ENCODE measurements at regions not wholly inside any gene's neighbourhood (a gene's known extent, or its start where the extent isn't known, plus 50 kb on each side); places are given as distances from the start of the nearest gene placed in this dataset.

DNA sequence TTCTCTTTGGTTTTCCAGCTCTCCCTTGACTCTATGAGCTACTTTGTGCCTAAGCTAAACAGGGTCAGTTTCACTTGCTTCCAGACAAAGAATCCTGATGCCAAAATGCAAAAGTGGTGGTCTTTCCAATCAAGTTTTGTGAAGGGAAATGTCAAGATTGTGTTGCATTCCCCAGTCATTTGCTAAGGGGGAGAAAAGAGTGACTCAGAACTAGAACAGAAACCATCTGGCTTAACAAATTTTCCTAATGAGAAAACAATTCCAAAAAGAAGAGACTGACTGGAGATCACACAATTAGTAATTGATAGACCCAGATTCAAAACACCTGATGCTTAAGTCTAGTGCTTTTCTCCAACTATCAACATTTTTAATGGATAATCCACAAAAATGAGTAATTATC lies 235.1 kb upstream of the DIO2 start:
- DNase-seq (ENCODE audit: low spot score) (no peak), FAIRE-seq (no peak)

DNA sequence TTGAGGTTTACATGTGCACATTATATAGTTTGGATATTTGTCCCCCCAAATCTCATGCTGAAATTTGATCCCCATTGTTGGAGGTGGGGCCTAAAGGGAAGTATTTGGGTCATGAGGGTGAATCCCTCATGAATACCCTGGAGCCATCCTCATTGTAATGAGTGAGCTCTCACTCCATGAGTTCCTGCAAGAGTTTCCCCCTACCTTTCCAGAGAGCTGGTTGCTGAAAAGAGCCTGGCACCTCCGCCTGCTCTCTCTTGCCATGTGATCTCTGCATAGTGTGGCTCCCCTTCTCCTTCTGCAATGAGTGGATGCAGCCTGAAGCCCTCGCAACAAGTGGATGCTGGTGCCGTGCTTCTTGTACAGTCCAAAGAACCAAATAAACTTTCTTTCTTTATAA lies 234.3 kb upstream of the DIO2 start:
- FAIRE-seq (no peak), DNase-seq (ENCODE audit: low spot score) (no peak)

DNA sequence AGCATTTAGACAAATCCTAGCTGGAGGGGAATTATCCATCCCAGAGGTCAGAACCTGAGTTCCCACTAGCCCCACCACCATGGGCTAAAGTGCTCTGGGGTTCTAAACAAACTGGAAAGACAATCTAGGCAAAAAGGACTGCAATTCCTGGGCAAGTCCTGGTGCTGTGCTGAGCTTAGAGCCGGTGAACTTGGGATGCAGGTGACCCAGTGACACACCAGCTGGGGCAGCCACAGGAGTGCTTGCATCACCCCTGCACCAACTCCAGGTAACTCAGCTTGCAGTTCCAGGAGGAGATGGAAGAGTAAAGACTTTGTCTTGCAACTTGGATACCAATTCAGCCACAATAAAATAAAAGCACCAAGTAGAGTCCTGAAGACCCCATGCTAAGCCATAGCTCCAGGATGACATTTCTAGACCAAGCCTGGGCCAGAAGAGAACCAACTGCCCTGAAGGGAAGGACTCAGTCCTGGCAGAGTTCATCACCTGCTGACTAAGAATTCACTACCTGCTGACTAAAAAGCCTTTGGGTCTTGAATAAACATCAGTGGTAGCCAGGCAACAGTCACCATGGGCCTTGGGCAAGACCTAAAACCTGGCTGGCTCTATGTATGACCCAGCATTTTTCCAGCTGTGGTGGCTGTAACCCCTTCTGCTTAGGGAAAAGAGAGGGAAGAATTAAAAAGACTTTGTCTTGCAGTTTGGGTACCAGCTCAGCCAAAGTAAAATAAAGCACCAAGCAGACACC lies 223.4 kb upstream of the DIO2 start:
- FAIRE-seq: no peak
- no peak for DNase-seq (ENCODE audit: low spot score)

DNA sequence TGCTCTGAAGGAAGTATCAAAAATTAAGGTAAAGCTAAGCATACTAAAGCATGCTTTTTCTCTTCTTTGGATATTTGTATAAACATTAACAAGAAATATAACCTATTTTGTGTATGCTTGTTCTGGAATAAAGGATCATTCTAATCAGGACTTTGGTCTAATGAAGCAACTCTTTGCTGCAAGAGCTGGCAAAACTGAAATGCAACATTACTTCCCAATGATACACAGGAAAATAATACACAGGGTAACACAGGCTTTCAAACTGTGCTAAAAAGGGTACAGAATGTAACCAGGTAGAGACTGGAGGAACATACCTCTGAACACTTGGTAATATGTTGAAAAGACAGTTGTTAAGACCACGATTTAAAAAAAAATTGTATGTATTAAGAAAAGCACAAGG lies 222.5 kb upstream of the DIO2 start:
- DNase-seq (ENCODE audit: low spot score) (no peak), FAIRE-seq (no peak)

DNA sequence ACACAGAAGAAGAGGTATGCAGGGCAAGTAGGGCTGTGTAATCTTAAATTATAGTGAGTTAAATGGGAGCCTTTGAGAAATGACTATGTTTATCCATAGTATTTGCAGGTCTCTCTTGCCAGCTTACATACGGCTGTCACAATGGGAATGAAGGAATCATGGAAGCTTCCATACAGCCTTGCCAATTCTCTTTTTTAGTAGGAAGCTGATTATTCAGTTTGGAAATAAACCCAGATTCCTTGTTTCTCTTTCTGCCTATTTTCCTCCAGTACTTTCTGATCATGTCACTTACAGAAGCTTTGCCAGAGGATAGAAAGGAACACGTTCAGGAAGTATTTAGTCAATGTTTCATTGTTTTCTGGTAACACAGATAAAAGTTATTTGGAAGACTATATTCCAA lies 217.4 kb upstream of the DIO2 start:
- DNase-seq (ENCODE audit: low spot score): no peak
- FAIRE-seq: no peak

DNA sequence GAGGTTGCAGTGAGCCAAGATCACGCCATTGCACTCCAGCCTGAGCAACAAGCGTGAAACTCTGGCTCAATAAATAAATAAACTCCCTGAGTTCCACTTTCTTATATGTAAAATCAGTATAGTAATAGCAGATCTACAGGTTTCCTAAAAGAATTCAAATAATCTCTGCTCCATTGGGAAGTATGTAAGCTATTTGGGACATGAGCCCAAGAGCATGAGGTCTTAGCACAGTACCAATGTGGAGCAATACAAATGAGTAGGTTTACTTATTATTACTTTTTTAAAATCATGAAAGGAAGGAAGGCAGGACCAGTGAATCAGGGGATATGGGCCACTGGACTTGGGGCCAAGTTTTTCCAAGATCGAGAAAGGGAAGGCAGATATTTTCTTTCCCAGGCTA lies 216.9 kb upstream of the DIO2 start:
- FAIRE-seq (no peak), DNase-seq (ENCODE audit: low spot score) (no peak)

DNA sequence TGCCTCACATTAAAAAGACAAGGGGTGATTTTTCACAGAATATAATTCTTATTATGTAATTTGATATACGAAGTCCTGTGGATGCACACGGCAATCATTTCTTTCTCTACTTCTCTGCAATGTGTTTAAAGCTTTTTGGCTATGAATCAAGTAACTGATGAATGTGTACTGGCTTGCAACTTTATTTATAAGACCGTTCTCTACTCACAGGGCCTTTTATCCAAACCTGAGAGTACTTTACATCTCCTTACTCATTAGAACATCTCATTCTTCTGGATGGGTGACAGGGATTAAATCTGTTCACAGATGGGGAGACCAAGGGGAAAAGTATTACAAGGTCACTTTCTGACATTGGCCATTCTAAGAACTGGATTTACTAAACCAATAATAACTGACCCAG lies 215.8 kb upstream of the DIO2 start:
- FAIRE-seq (no peak), DNase-seq (ENCODE audit: low spot score) (no peak)

DNA sequence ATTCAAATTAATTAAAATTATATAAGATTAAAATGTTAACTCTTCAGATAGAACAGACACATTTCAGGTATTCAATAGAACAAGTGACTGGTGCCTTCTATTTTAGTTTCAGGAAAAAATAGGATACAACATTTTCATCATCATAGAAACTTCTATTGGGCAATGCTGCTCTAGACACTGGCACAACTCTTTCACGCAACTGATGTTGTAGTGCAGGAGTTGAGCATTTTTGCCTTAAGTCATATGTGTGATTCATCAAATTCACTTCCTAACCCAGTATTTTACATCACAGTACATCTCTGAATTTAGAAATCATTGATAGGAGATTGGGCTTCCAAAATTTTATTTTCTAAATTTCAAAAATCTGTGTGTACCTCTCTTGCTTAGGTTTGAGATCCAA lies 215.4 kb upstream of the DIO2 start:
- DNase-seq (ENCODE audit: low spot score) (no peak), FAIRE-seq (no peak)

DNA sequence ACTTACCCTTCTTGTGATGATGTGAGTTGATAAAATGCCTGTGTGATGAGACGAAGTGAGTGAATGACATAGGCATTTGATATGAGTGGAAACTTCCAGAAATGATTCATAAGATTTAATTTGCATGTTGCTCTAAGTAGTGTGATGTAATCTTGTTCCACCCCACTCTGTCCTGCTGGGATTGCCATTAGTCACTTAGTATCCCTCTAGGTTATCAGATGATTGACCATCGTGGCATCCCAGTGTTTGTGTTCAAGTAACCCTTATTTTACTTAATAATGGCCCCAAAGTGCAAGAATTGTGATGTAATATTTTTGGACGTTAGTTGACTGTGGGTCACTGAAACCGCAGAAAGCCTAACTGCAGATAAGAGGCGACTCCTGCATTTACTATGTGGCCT lies 214.4 kb upstream of the DIO2 start:
- DNase-seq (ENCODE audit: low spot score): peak; percentile 57
- FAIRE-seq: no peak

DNA sequence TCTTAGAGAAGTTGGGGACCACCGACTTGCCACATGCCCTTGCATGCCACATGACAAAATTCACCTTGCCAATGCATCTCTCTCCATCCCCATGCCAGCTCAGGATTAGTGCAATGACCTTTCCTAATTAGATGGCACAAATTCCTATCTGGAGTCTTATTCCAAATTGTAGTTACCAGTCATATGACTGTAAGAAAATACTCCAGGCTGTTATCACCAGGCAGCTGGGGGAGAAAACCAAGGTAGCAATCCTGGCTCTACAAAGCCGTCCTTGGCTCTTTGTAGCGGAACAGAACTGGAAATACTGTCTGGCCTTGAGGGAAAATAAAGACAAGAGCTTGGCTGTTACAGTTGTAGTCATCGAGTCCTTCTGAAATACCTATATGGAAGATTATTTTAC lies 208.5 kb upstream of the DIO2 start:
- FAIRE-seq: no peak

DNA sequence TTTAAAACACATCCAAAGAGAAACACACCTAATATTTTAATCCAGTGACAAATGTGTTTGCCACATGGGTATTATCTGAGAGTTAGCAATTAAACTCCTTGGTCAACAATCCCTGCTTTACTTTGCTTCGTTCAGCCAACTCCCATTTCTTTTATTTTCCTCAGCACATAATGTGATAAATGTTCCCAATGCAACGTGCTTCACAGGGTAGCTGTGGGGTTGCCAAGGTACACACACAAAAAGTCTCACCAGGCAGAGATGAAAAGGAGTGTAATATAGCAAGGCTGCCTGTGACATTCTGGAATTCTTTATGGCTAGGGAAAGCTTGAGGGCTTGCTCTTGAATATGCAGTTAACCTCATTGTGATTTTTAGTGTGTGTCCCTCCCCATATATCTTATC lies 208.0 kb upstream of the DIO2 start:
- FAIRE-seq (no peak), DNase-seq (ENCODE audit: low spot score) (no peak)

More for the DNA sequence above, 208.5 kb upstream of the DIO2 start:
- no peak for DNase-seq (ENCODE audit: low spot score)

DNA sequence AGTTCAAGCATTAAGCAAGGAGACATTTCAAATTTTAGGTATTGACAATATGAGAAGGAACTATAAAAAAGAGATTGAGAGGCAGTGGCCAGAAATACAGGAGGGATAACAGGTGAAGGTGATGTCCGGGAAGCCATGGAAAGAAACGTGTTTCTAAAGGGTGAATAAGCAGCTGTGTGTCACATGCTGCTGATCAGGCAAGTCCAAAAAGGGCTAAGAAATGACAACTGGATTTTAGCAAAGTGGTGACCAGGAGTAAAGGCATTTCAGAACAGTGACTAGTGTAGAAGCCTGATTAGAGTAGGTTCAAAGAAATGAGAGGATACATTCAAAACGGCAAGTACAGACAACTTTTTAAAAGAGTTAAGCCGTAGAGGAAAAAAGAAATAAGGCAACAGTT lies 204.3 kb upstream of the DIO2 start:
- FAIRE-seq (no peak), DNase-seq (ENCODE audit: low spot score) (no peak)

DNA sequence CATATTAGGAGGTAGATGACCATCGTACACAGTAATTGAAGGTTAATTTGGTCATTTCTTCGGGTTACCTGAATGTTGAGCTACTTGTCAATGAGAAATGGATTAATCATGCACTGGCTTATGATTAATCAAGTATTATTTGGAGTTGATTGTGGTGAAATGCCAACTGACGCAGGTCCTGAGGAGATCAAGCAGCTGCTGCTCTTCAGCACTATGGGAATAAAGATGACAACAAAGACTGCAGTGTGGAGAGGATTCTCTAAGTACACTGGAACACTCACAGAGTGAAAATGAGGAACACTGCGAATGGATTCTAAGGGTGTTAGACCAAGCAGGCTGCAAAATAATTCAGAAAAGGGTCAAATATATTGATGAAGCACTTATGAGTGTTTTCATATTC lies 202.8 kb upstream of the DIO2 start:
- DNase-seq (ENCODE audit: low spot score): no peak

DNA sequence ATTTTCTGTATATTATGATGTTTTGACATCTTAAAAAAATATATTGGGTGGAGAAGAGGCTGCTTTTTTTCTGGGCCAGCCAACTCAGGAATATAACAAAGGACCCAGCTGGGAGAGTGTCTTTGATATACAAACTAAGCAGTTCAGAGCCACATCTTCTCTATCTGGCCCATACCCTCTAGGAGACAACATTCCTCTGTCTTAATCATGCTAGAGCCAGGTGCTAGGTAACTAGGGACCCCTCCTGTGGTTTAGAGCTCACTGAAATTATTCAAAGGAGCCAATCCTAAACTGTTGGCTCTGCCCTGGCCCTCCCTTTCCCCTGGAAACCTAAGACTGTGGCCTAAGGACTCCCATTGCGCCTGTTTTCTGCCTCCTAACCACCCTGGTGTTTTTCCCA lies 193.1 kb upstream of the DIO2 start:
- FAIRE-seq: no peak

More for the DNA sequence above, 202.8 kb upstream of the DIO2 start:
- no peak for FAIRE-seq

DNA sequence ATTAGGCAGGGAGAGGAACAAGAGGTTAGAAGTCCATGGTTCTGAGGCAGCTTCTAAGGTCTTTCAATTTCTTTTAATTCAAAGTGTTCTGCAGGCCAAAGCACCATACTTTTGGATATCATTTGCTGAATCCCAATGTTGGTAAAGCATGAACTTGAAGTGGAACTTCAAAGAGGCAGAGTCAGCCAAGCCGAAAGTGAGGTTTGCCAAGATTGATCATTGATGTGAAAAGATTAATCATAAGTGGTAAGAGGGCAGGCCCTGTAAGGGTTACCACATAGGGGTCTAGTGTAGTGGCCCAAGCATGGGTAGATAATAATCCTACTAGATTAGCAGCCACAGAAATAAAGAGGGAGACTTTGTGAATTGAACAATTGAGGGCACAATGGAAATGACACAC lies 191.7 kb upstream of the DIO2 start:
- DNase-seq (ENCODE audit: low spot score) (no peak), FAIRE-seq (no peak)

More for the DNA sequence above, 193.1 kb upstream of the DIO2 start:
- no peak for DNase-seq (ENCODE audit: low spot score)

DNA sequence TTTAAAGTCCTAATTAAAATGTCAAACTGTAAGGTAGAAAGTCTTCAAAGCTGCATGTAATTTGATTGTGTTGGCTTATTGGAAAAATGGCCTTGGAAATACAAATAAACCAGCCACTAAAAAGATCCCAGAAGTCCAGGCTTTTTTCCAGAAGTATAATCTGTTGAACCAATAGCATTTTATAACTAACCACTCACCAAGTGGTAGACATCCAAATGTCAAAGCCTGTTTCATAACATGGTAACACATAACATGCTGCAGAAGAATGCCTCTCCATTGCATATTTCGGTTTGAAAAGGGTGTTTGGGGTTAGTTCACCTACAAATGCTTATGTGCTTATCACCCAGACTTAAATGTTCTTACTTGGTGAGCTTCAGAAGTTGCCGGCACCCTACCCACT lies 183.7 kb upstream of the DIO2 start:
- no peak for FAIRE-seq
- DNase-seq (ENCODE audit: low spot score): no peak

DNA sequence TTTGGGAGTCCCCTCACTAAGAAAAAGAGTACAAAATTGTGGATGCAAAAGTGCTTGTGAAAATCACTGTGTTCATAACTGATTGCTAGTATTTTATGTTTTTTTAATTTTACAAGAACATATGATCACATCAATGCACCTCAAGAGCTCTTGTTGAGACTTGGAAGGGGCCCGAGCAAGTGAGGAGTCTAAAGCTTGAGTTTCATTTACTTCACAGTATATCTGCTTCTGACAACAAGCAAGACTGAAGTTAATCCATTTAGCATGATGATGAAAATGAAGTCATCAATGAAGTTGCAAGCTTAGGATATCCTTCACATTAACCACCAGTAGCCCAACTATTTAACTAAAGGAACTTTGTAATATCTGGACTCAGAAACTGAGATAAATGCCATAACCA lies 182.5 kb upstream of the DIO2 start:
- no peak for FAIRE-seq
- no peak for DNase-seq (ENCODE audit: low spot score)

DNA sequence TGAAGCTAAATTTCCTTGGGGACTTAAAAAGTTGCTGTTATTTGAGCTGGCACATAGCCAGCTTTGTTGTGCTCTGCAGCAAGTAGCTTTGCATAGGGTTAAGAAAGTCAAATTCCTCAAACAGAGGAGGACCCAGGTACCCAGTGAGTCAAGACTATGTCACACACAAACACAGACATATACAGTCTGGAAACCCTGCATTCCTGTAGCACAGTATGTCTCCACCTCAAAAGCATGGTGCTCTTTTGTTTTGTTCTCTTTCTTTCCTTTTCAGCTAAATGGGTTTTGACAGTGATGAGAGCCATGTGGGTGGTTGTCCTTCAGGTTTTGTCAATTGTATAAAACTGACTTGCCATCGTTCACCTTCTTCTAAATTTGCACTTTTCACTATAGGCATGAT lies 179.6 kb upstream of the DIO2 start:
- FAIRE-seq: no peak
- DNase-seq (ENCODE audit: low spot score): peak; percentile 66

DNA sequence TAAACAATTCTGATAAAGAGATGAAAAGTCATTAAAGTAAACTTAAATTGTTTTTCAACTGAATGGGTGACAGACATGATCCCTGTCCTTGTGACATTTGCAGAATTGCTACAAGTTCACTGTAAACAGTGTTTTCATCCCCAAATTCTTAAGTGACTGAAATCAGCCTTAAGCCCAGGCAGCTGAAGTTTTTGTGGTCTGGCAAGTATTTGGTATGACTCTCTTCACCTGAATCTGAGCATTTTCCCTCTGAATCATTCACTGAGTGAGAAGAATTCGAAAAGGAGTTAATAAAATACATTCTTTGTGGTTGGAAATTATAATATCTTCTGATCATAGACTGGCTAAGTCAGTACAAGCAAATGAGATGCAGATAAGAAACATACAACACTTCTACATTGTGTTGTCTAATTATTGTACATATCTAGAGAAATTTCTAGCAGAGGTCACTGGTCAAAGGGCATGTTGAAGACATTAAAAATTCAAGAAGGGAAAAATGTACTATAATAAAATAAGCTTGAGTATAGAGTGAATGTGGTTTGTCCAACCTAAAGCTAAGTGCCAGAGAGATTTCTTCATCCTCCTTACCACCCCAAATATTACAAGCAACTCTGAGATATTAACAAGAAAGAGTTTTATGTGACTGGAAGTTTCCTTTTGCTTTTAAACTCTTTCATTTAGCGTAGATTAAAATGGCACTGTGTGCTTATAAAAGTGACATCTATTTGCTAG lies 177.8 kb upstream of the DIO2 start:
- DNase-seq (ENCODE audit: low spot score) (peak; percentile 74), FAIRE-seq (no peak)

DNA sequence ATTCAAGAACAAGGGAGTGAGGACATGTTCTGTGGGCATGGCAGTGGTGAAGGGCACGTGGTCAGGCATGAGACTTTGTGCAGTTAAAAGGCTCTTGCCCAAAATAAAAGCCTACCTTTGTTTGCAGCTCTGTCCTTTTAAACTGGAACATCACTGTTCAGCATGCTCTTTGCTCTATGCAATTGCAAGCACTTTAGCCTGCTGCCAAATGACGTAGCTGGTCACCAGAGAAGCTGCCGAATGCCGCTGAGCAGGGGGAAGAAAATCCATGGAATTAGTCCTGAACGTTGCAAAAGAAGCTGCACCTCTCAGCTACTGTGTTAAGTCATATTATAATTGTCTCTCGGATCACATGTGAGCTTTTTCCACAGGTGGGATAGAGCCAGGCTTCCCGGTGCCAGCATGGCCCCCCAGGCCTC lies 176.3 kb upstream of the DIO2 start:
- no peak for FAIRE-seq
- no peak for DNase-seq (ENCODE audit: low spot score)

DNA sequence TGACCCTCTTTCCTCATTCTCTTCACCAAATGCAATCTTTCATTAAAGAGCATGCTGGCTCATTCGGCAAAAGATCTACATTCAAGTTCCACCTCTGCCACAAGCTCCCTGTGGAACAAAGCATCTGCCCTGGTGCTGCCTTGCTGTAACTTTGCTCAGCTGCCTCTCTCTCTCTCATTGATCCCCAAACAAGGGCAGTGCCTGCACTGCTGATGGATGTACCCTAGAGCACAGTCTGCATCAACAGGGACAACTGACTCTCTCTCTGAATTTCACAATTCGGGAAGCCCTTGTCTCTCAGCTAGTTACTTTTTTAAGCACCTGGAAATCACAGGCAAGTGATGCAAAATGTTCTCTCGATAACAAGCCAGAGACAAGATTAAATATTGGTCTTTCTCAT lies 174.0 kb upstream of the DIO2 start:
- no peak for DNase-seq (ENCODE audit: low spot score)
- no peak for FAIRE-seq

DNA sequence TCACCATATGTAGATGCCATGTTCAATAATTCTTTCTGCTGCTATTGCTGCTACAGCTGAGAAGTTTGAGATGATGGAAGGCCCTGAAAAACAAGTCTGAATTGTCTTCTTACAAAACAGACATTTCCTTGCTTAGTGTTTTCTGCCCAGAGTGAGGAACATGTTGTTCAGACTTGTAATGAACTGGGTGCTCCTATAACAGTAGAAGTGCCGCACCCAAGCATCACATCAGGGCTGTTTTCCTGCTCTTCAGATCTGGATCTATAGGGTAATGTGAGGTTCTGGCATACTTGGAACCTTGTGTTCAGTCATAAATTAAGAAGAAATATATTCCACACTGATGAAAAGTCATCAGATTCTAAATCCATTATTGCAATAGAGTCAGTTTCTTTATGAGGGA lies 171.9 kb upstream of the DIO2 start:
- DNase-seq (ENCODE audit: low spot score): no peak
- FAIRE-seq: no peak

DNA sequence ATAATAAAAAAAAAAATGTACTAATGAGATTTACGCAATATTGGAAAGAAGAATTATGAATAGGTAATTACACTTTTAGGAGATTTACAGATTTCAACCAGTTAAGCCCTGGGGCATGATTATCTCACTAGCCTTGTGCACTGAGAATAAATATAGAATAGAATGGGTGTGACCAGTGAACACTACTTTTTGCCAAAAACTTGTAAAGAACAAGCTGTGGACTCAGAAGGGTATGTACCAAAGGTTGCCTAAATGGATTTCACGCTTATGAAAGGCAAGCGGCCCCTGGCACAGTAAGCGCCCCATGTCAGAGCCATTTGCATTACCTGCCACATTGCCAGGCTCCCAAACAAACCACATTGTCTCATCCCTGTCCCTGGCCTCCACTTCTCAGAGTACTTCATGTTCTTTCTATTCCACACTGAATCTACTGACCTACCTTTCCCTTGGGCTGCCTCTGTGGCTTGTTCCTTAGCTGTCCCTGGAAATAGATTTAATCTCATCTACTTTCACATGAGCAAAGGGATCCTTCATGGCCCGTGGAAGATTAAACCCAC lies 170.6 kb upstream of the DIO2 start:
- FAIRE-seq (no peak), DNase-seq (ENCODE audit: low spot score) (no peak)

Measured in urothelium cell line (cell line).